HL-60 (cell line): ENCODE measurements at regions not wholly inside any gene's neighbourhood (a gene's known extent, or its start where the extent isn't known, plus 50 kb on each side); places are given as distances from the start of the nearest gene placed in this dataset.

ENCODE experiments used
- DNase-seq, 2 experiments: peaks; one replicate each; pipeline ENCODE4 v3.0.0-alpha.2; 2010 to 2020; ENCODE audit warnings: low read depth in 1 of 2, low spot score in 1 of 2
- H3K27ac ChIP-seq: fragments of 250-450 bp; sonication (Bioruptor Pico); replicated peaks from 2 replicates; pipeline ENCODE4 v1.5.1; 2020; ENCODE audit warnings: mild to moderate bottlenecking, moderate library complexity
- H3K27me3 ChIP-seq: fragments of 250-450 bp; sonication (Bioruptor Pico); 2 replicates; pipeline ENCODE4 v1.5.1; 2021; ENCODE audit warnings: mild to moderate bottlenecking, moderate library complexity; ENCODE audit not compliant: insufficient read depth, poor library complexity, severe bottlenecking
- H3K4me3 ChIP-seq: replicated peaks from 2 replicates; pipeline ENCODE4 v1.5.1; 2011; ENCODE audit warnings: mild to moderate bottlenecking, control low read depth, low read length; ENCODE audit not compliant: insufficient read depth
- GABPA ChIP-seq: IDR thresholded peaks from 2 replicates; pipeline ENCODE4 v1.6.1; 2012; ENCODE audit warnings: low read depth
- POLR2AphosphoS5 ChIP-seq: IDR thresholded peaks from 2 replicates; pipeline ENCODE4 v1.6.1; 2012; ENCODE audit warnings: low read depth
- SPI1 ChIP-seq: IDR thresholded peaks from 2 replicates; pipeline ENCODE4 v1.6.1; 2012; ENCODE audit warnings: low read depth, mild to moderate bottlenecking, borderline replicate concordance
- TF ChIP-seq, protein P1 (sequence below): IDR thresholded peaks from 2 replicates; pipeline ENCODE4 v1.6.1; 2012; ENCODE audit warnings: low read depth; ENCODE audit not compliant: insufficient replicate concordance
- TF ChIP-seq, protein P2 (sequence below): IDR thresholded peaks from one replicate; pipeline ENCODE4 v1.5.1; 2011; ENCODE audit warnings: low read length, control low read depth, inconsistent platforms; ENCODE audit not compliant: insufficient read depth

DNA sequence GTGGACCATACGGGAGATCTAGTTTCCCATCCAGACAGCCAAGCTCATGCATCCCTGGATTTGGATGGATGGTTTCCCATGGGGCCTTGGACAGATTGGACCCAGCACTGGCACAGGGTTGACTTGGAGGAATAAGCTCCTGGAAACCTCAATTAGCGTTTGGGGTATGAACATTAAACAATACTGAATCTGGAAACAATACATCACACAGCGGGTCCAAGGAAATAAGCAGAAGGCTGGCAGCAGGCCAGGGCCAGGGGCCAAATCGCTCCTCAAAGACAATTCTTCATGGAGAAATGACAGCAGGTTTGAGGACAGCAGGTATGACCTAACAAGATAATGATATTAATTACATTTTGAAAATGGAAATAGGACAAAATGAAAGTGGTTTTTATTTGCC is 540.6 kb downstream of the RIT2 start:
- no peak for DNase-seq
- TF ChIP-seq GABPA: no peak
- TF ChIP-seq, protein P1, sequence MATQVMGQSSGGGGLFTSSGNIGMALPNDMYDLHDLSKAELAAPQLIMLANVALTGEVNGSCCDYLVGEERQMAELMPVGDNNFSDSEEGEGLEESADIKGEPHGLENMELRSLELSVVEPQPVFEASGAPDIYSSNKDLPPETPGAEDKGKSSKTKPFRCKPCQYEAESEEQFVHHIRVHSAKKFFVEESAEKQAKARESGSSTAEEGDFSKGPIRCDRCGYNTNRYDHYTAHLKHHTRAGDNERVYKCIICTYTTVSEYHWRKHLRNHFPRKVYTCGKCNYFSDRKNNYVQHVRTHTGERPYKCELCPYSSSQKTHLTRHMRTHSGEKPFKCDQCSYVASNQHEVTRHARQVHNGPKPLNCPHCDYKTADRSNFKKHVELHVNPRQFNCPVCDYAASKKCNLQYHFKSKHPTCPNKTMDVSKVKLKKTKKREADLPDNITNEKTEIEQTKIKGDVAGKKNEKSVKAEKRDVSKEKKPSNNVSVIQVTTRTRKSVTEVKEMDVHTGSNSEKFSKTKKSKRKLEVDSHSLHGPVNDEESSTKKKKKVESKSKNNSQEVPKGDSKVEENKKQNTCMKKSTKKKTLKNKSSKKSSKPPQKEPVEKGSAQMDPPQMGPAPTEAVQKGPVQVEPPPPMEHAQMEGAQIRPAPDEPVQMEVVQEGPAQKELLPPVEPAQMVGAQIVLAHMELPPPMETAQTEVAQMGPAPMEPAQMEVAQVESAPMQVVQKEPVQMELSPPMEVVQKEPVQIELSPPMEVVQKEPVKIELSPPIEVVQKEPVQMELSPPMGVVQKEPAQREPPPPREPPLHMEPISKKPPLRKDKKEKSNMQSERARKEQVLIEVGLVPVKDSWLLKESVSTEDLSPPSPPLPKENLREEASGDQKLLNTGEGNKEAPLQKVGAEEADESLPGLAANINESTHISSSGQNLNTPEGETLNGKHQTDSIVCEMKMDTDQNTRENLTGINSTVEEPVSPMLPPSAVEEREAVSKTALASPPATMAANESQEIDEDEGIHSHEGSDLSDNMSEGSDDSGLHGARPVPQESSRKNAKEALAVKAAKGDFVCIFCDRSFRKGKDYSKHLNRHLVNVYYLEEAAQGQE: no peak
- no peak for TF ChIP-seq POLR2AphosphoS5
- no peak for TF ChIP-seq SPI1
- Histone ChIP-seq H3K4me3 (no peak overlapping the region), H3K27ac (no peak overlapping the region), H3K27me3 (no peaks in the 10 kb centered on the region)

DNA sequence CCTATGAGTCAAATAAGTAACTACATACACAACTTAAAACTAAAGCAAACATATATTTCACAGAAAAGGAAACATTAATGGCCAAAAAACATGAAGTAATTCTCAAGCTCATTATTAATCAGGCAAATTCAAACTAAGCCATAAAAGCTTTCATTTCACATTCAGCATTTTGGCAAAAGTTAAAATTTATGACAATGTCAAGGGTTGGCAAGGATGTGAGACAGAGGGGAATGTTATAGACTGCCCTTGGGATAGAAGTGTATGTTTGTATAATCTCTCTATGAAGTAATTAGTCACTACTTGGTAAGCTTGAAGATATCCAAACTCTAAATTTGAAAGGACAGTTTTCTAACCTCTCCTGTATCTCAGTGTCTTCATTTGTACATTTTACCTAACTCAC is 539.4 kb downstream of the RIT2 start:
- Histone ChIP-seq H3K4me3 (no peak overlapping the region), H3K27me3 (no peaks in the 10 kb centered on the region), H3K27ac (no peak overlapping the region)
- TF ChIP-seq SPI1: no peak
- TF ChIP-seq, protein P1: no peak
- TF ChIP-seq, protein P2, sequence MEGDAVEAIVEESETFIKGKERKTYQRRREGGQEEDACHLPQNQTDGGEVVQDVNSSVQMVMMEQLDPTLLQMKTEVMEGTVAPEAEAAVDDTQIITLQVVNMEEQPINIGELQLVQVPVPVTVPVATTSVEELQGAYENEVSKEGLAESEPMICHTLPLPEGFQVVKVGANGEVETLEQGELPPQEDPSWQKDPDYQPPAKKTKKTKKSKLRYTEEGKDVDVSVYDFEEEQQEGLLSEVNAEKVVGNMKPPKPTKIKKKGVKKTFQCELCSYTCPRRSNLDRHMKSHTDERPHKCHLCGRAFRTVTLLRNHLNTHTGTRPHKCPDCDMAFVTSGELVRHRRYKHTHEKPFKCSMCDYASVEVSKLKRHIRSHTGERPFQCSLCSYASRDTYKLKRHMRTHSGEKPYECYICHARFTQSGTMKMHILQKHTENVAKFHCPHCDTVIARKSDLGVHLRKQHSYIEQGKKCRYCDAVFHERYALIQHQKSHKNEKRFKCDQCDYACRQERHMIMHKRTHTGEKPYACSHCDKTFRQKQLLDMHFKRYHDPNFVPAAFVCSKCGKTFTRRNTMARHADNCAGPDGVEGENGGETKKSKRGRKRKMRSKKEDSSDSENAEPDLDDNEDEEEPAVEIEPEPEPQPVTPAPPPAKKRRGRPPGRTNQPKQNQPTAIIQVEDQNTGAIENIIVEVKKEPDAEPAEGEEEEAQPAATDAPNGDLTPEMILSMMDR: no peak
- no peak for TF ChIP-seq GABPA
- TF ChIP-seq POLR2AphosphoS5: no peak
- DNase-seq: no peak

DNA sequence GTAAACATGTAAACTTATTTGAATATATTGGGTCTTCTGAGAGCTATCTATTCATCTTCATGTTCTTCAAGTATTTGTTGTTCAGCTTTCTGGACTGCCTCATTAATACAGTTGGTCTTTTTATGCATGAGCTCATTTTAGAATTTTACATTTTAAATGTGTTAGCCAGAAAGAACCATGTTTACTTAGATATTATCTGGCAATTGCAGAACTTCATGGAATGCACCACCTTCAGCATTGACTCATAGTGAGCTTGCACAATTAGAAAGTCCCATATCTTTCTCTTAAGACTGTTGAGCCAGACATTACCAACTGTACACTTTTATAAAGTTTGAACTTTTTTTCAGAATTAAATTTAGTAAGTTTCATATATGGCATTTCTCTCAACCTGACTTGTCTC is 536.7 kb downstream of the RIT2 start:
- H3K4me3 ChIP-seq: no peak overlapping the region
- no peak for DNase-seq
- peaks cover 3% of the 10 kb centered on the region for H3K27me3 ChIP-seq
- no peak overlapping the region for H3K27ac ChIP-seq
- TF ChIP-seq, protein P2: no peak
- TF ChIP-seq SPI1: no peak
- TF ChIP-seq GABPA: no peak
- TF ChIP-seq, protein P1: no peak
- no peak for TF ChIP-seq POLR2AphosphoS5

DNA sequence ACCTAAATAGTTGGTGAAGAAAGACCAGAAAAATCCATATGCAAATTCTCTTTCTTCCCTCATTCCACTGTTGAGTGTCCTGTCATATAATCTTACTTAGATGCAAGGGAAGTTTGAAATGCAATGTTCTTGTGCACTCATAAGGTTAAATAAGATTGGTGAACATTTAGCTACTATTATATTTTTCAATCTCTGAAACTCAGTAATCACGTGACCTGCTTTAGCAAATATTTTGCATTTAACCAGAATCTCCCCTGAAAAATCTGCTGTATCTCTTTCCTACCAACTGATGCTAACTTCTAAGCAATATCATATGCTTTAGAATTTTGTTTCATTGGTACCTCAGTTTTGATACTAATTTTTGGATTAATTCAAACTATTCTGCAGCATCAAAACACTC is 533.2 kb downstream of the RIT2 start:
- no peak for TF ChIP-seq GABPA
- TF ChIP-seq POLR2AphosphoS5: no peak
- TF ChIP-seq, protein P1: no peak
- TF ChIP-seq, protein P2: no peak
- no peak for TF ChIP-seq SPI1
- Histone ChIP-seq H3K4me3 (no peak overlapping the region), H3K27ac (no peak overlapping the region), H3K27me3 (peaks cover 3% of the 10 kb centered on the region)
- DNase-seq: no peak
